A673 (cell line): ENCODE measurements at regions not wholly inside any gene's neighbourhood (a gene's known extent, or its start where the extent isn't known, plus 50 kb on each side); places are given as distances from the start of the nearest gene placed in this dataset.

Experiments used
- BruUV-seq: library from RNA; stranded (reverse); fragments of 400-500 nt; replicated peaks from 2 replicates; lab custom pipeline; 2021; lab: Mats Ljungman, UMichigan
- CTCF ChIA-PET: fragments of 300-600 bp; sonication (Branson Sonifier 250); formaldehyde crosslinking; loops from one replicate; lab custom pipeline; 2022; ENCODE audit warnings: antibody characterized with exemption; lab: Charles Lee
- POLR2A ChIA-PET: fragments of 300-600 bp; sonication (Branson Sonifier 250); formaldehyde crosslinking; loops from one replicate; lab custom pipeline; 2022; ENCODE audit warnings: antibody characterized with exemption; ENCODE audit not compliant: low non-redundant PET; lab: Charles Lee
- DNase-seq: peaks from one replicate; pipeline ENCODE4 v3.0.0-alpha.2; 2015; ENCODE audit warnings: low spot score
- H3K27ac ChIP-seq: fragments of 200-600 bp; sonication (generic); 2 replicates; pipeline ENCODE4 v1.5.1; 2016; ENCODE audit warnings: mixed run types, low read depth, mild to moderate bottlenecking, mixed read lengths, antibody characterized with exemption, low read length; ENCODE audit not compliant: poor library complexity, severe bottlenecking
- H3K27me3 ChIP-seq: fragments of 200-600 bp; sonication (generic); replicated peaks from 2 replicates; pipeline ENCODE4 v1.6.1; 2017; ENCODE audit warnings: mixed run types, low read depth, mild to moderate bottlenecking, mixed read lengths, antibody characterized with exemption, low read length; ENCODE audit not compliant: insufficient read depth, poor library complexity
- H3K36me3 ChIP-seq: fragments of 200-600 bp; sonication (generic); 2 replicates; pipeline ENCODE4 v1.6.1; 2016; ENCODE audit warnings: mixed run types, mild to moderate bottlenecking, mixed read lengths, antibody characterized with exemption, low read length; ENCODE audit not compliant: insufficient read depth, poor library complexity, severe bottlenecking
- H3K4me1 ChIP-seq: fragments of 200-600 bp; sonication (generic); 2 replicates; pipeline ENCODE4 v1.6.1; 2017; ENCODE audit warnings: mixed run types, mild to moderate bottlenecking, mixed read lengths, antibody characterized with exemption, low read length; ENCODE audit not compliant: insufficient read depth, poor library complexity, severe bottlenecking
- H3K4me3 ChIP-seq: fragments of 200-600 bp; sonication (generic); 2 replicates; pipeline ENCODE4 v1.5.1; 2016; ENCODE audit warnings: low read depth, mixed run types, mild to moderate bottlenecking, mixed read lengths, low read length; ENCODE audit not compliant: poor library complexity, severe bottlenecking
- H3K9me3 ChIP-seq: fragments of 200-600 bp; sonication (generic); 2 replicates; pipeline ENCODE4 v1.6.1; 2016; ENCODE audit warnings: mixed run types, low read depth, mild to moderate bottlenecking, mixed read lengths, antibody characterized with exemption, low read length; ENCODE audit not compliant: poor library complexity, severe bottlenecking
- EZH2 ChIP-seq: fragments of 200-600 bp; sonication (generic); IDR thresholded peaks from 2 replicates; pipeline ENCODE4 v1.6.1; 2017; ENCODE audit warnings: borderline replicate concordance, low read depth, mild to moderate bottlenecking, mixed read lengths, antibody characterized with exemption, low read length; ENCODE audit not compliant: poor library complexity, severe bottlenecking
- intact Hi-C: fragments of 100-400 bp; cut with micrococcal nuclease; formaldehyde crosslinking; loops from one replicate; pipeline ENCODE4 v1.10.0; 2022; ENCODE audit not compliant: unreplicated experiment
- TF ChIP-seq, protein P1 (sequence below): fragments of 300-800, 200-600 bp; sonication (generic); conservative IDR thresholded peaks from 2 replicates; pipeline ENCODE4 v1.5.1; 2017; ENCODE audit warnings: low read depth, mild to moderate bottlenecking, antibody characterized with exemption, low read length, moderate library complexity, mixed read lengths

DNA sequence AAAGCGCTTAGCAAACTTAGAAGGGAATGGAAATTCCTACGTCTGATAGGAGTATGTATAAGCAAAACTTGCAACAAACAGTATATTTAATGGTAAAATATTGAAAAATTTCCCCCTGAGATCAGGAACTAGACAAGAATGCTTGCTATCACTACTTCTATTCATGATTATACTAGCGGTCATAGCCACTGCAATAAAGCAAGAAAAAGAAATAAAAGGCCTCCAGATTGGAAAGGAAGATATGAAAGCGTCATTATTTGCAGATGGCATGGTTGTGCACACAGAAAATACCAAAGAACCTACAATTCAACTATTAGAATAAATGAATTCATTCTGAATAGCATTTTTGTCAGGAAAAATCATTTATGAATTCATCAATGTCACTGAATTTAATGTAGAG, 87.2 kb upstream of the BCOR start:
- Histone ChIP-seq H3K4me1 (peaks cover 16% of the 10 kb centered on the region), H3K36me3 (no peaks in the 10 kb centered on the region), H3K9me3 (peaks cover 13% of the 10 kb centered on the region), H3K4me3 (no peak overlapping the region), H3K27ac (no peak overlapping the region), H3K27me3 (no peaks in the 10 kb centered on the region)
- intact Hi-C loops = no loop called here
- ChIA-PET CTCF (no interaction called here), POLR2A (interaction anchor here (0.5 kb wide), 1 partner anchor 14 kb away, joined by 9 read pairs; no protein-coding TSS in a partner anchor)
- TF ChIP-seq, protein P1, sequence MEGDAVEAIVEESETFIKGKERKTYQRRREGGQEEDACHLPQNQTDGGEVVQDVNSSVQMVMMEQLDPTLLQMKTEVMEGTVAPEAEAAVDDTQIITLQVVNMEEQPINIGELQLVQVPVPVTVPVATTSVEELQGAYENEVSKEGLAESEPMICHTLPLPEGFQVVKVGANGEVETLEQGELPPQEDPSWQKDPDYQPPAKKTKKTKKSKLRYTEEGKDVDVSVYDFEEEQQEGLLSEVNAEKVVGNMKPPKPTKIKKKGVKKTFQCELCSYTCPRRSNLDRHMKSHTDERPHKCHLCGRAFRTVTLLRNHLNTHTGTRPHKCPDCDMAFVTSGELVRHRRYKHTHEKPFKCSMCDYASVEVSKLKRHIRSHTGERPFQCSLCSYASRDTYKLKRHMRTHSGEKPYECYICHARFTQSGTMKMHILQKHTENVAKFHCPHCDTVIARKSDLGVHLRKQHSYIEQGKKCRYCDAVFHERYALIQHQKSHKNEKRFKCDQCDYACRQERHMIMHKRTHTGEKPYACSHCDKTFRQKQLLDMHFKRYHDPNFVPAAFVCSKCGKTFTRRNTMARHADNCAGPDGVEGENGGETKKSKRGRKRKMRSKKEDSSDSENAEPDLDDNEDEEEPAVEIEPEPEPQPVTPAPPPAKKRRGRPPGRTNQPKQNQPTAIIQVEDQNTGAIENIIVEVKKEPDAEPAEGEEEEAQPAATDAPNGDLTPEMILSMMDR = no peak
- TF ChIP-seq EZH2 = no peak
- DNase-seq = no peak
- BruUV-seq = no TSS peak

DNA sequence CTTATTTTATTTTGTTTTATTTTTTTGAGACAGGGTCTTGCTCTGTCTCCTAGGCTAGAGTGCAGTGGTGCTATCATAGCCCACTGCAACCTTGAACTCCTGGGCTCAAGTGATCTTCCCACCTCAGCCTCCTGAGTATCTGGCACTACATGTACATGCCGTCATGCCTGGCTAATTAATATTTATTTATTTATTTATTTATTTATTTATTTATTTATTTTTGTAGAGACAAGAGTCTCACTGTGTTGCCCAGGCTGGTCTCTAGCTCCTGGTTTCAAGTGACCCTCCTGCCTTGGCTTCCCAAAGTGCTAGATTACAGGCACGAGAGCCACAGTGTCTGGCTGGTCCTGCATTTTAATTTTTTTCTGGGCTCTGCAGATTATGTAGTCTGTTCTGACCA, 84.9 kb upstream of the BCOR start:
- DNase-seq = no peak
- Histone ChIP-seq H3K27me3 (no peaks in the 10 kb centered on the region), H3K4me1 (no peaks in the 10 kb centered on the region), H3K27ac (no peak overlapping the region), H3K36me3 (no peaks in the 10 kb centered on the region), H3K9me3 (peaks cover 13% of the 10 kb centered on the region), H3K4me3 (no peak overlapping the region)
- TF ChIP-seq, protein P1 = no peak
- TF ChIP-seq EZH2 = no peak
- POLR2A ChIA-PET = no interaction called here
- BruUV-seq = no TSS peak
- intact Hi-C loops = no loop called here
- CTCF ChIA-PET = no interaction called here

DNA sequence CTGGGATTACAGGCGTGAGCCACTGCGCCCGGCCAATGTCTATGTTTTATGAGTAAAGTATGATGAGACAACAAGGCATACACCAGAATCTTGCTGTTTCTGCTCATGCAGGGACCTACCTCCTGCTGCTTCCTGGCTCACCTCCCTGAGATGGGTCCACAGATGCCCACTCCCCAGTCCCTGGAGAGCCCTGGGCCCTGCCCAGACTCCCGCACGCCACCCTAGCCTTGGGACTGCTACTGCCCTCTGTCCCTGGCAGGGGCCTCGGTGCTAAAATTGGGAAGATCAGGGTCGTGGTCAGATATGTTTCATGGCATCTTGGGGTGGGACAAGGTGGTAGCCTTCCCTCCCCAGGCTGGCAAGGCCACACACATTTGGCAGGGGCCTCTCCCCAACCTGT, 84.3 kb upstream of the BCOR start:
- CTCF ChIA-PET = no interaction called here
- TF ChIP-seq EZH2 = no peak
- TF ChIP-seq, protein P1 = no peak
- H3K4me1 ChIP-seq = peaks cover 2% of the 10 kb centered on the region
- DNase-seq = no peak
- H3K4me3 ChIP-seq = no peak overlapping the region
- no TSS peak for BruUV-seq
- intact Hi-C loops = no loop called here
- no peaks in the 10 kb centered on the region for H3K36me3 ChIP-seq
- POLR2A ChIA-PET = no interaction called here
- H3K27me3 ChIP-seq = no peaks in the 10 kb centered on the region
- no peak overlapping the region for H3K27ac ChIP-seq
- H3K9me3 ChIP-seq = peaks cover 13% of the 10 kb centered on the region
